Transverse colon (tissue), 4 donors: ENCODE measurements at regions not wholly inside any gene's neighbourhood (a gene's known extent, or its start where the extent isn't known, plus 50 kb on each side); places are given as distances from the start of the nearest gene placed in this dataset.

ENCODE experiments used
- EP300 ChIP-seq: sonication (generic); formaldehyde crosslinking; IDR thresholded peaks from one replicate; pipeline ENCODE4 v1.6.1; 2017; ENCODE audit warnings: antibody characterized with exemption, low read depth
- POLR2A ChIP-seq: fragments of 450-650 bp; IDR thresholded peaks from one replicate; pipeline ENCODE4 v1.6.1; 2016; ENCODE audit warnings: antibody characterized with exemption, mild to moderate bottlenecking, moderate library complexity
- POLR2AphosphoS5 ChIP-seq, 3 donors: sonication (generic); formaldehyde crosslinking; IDR thresholded peaks; one replicate each; pipeline ENCODE4 v1.6.1; 2016; ENCODE audit warnings: antibody characterized with exemption in 3 of 3
- TF ChIP-seq, protein P1 (sequence below), 5 experiments: fragments of 200-600 bp in 3 of 5; fragments of 450-650 bp in 2 of 5; sonication (generic) in 3 of 5; IDR thresholded peaks; 1 replicate in 2 of 5; 2 replicates in 3 of 5; pipeline ENCODE4 v1.5.1; 2016 to 2017; ENCODE audit warnings: antibody characterized with exemption in 5 of 5, inconsistent platforms in 3 of 5, mild to moderate bottlenecking in 2 of 5, moderate library complexity in 1 of 5

DNA sequence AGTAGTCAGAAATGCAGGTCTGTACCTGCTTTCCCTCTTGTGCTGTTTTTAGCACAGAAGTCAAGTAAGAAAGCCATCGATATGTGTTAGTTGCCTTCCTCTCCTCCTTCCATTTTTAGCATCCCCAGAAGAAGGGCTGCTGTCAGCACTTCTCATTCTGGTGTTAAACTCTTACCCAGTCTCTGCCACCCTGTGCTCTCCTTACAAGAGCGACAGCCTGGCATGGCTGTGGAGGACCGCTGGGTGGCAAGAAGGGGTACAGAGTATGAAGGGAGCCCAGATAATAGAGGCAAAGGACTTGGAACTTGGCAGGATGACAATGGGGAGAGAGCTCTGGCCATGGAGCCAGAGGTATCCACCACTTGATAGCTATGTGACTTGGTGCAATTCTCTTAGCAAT is 103.5 kb downstream of the RPS24 start:
- TF ChIP-seq POLR2AphosphoS5 (IDR thresholded peaks at IDR 0.05): no peak
- no peak for TF ChIP-seq POLR2A
- TF ChIP-seq, protein P1, sequence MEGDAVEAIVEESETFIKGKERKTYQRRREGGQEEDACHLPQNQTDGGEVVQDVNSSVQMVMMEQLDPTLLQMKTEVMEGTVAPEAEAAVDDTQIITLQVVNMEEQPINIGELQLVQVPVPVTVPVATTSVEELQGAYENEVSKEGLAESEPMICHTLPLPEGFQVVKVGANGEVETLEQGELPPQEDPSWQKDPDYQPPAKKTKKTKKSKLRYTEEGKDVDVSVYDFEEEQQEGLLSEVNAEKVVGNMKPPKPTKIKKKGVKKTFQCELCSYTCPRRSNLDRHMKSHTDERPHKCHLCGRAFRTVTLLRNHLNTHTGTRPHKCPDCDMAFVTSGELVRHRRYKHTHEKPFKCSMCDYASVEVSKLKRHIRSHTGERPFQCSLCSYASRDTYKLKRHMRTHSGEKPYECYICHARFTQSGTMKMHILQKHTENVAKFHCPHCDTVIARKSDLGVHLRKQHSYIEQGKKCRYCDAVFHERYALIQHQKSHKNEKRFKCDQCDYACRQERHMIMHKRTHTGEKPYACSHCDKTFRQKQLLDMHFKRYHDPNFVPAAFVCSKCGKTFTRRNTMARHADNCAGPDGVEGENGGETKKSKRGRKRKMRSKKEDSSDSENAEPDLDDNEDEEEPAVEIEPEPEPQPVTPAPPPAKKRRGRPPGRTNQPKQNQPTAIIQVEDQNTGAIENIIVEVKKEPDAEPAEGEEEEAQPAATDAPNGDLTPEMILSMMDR (IDR thresholded peaks at IDR 0.05): no peak
- TF ChIP-seq EP300: no peak
